ENCODE measurements at regions not wholly inside any gene's neighbourhood (a gene's known extent, or its start where the extent isn't known, plus 50 kb on each side); places are given as distances from the start of the nearest gene placed in this dataset.
A peak's percentile ranks its signal among the peaks of the same experiment; 100 is the strongest.

- no peak overlapping the region for H3K4me2 ChIP-seq (ENCODE audit: insufficient read depth, insufficient read length, low read length)
- H3K4ac ChIP-seq (ENCODE audit: low read depth, low read length) = no peak overlapping the region
- no peaks in the 10 kb centered on the region for H4K20me1 ChIP-seq (ENCODE audit: control insufficient read depth, insufficient read depth, insufficient read length)
- Mint-ChIP-seq H3K36me3 (ENCODE audit: insufficient read depth in 1 of 3, low read depth in 3 of 3) (no peaks in the 10 kb centered on the region), H3K27ac (no peak overlapping the region; a peak in 1 of 7 replicates), H3K4me1 (peaks cover 3 to 5% of the 10 kb centered on the region in 2 experiments; a peak in 3 of 4 replicates), H3K4me3 (no peak overlapping the region), H3K9me3 (no peaks in the 10 kb centered on the region), H3K27me3 (ENCODE audit: low read depth) (no peaks in the 10 kb centered on the region)
- peak overlapping the region; percentile 28 for H4K8ac ChIP-seq (replicated peaks; ENCODE audit: insufficient read length, low read depth, low read length)
- H3K23me2 ChIP-seq (ENCODE audit: insufficient read length, low read depth, low read length, poor library complexity, severe bottlenecking) = no peaks in the 10 kb centered on the region
- no peak overlapping the region for H3K14ac ChIP-seq (ENCODE audit: insufficient read depth, low read length)
- no peak overlapping the region for H4K91ac ChIP-seq (ENCODE audit: insufficient read length, low read depth, low read length)
- H3K56ac ChIP-seq (ENCODE audit: insufficient read length, low read depth, low read length) = no peak overlapping the region
- H3K27me3 ChIP-seq (ENCODE audit: insufficient read depth, low read length) = no peaks in the 10 kb centered on the region
- H3T11ph ChIP-seq (ENCODE audit: low read length) = no peak overlapping the region
- DNase-seq = no peak
- no peak overlapping the region for H3K9ac ChIP-seq (ENCODE audit: extremely low read depth, insufficient read length, low read length)
- no peak for TF ChIP-seq CTCF (conservative IDR thresholded peaks at IDR 0.05)
- no peak overlapping the region for H2AK5ac ChIP-seq (ENCODE audit: insufficient read length, low read length)
- no peak overlapping the region for H4K5ac ChIP-seq (ENCODE audit: insufficient read length, low read depth, low read length)
- no peaks in the 10 kb centered on the region for H3K4me1 ChIP-seq (ENCODE audit: insufficient read depth, low read length)
- H3K79me1 ChIP-seq (ENCODE audit: insufficient read depth, low read depth, low read length, poor library complexity, severe bottlenecking) = no peaks in the 10 kb centered on the region
- no peak overlapping the region for H3K18ac ChIP-seq (ENCODE audit: insufficient read length, low read depth, low read length)
- no CpG with 5 or more reads among the region's 12 CpGs for WGBS (ENCODE audit: extremely low coverage, insufficient read length, low lambda C conversion rate)
- no peak overlapping the region for H3K27ac ChIP-seq (ENCODE audit: insufficient read length, low read depth, low read length)
- H3K23ac ChIP-seq (ENCODE audit: insufficient read length, low read depth, low read length) = no peak overlapping the region
- H2BK15ac ChIP-seq (ENCODE audit: low read depth, low read length) = no peak overlapping the region
- no peak overlapping the region for H2BK5ac ChIP-seq (ENCODE audit: insufficient read length, low read length)
- no peaks in the 10 kb centered on the region for H3K9me3 ChIP-seq (ENCODE audit: control insufficient read depth, low read depth, low read length)
- H2BK12ac ChIP-seq (ENCODE audit: insufficient read length, low read depth, low read length) = no peak overlapping the region
- H2AFZ ChIP-seq (ENCODE audit: low read length) = no peak overlapping the region
- no peak overlapping the region for H2BK120ac ChIP-seq (ENCODE audit: low read depth, low read length, poor library complexity, severe bottlenecking)
- H2BK20ac ChIP-seq (ENCODE audit: low read depth, low read length, poor library complexity, severe bottlenecking) = no peak overlapping the region
- no peaks in the 10 kb centered on the region for H3K79me2 ChIP-seq (ENCODE audit: insufficient read depth, low read length)
Observed at GRCh38 chr10:33057620-33058019, 99.6 kb upstream of the ITGB1 start.

All from H9 (cell line).